HG03196 (cell line): ENCODE measurements at regions not wholly inside any gene's neighbourhood (a gene's known extent, or its start where the extent isn't known, plus 50 kb on each side); places are given as distances from the start of the nearest gene placed in this dataset.

Source experiments
- ATAC-seq: cut with Tn5 transposase; IDR thresholded peaks from one replicate; pipeline ENCODE4 v1.9.1; 2021; ENCODE audit not compliant: unreplicated experiment

GRCh38 chr9:2307480-2307879 is 292.3 kb downstream of the SMARCA2 start:
- no peak for ATAC-seq

DNA sequence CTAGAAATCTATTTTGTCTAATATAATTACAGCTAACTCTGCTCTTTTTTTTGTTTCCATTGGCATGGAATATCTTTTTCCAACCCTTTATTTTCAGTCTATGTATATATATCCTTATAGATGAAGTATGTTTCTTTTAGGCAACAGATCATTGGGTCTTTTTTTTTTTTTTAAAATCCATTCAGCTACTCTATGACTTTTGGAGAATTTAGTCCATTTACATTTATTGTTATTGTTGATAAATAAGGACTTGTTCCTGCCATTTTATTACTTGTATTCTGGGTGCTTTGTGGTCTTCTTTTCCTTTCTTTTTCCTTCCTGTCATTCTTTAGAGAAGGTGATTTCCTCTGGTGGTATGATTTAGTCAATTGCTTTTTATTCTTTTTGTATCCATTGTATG is 296.8 kb downstream of the SMARCA2 start:
- ATAC-seq = no peak

DNA sequence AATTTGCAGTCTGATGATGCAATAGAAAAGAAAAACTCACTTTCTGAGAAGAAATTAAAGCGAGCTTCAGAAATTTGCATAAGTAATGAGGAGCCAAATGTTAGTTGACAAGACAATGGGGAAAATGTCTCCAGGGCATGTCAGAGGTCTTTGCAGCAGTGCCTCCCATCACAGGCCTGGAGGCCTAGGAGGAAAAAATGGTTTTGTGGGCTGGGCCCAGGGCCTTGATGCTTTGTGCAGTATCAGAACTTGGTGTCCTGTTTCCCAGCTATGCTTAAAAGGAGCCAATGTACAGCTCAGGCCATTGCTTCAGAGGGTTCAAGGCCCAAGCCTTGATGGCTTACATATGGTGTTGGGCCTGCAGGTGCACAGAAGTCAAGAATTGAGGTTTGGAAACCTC is 298.4 kb downstream of the SMARCA2 start:
- no peak for ATAC-seq

GRCh38 chr9:2317591-2317990 is 302.4 kb downstream of the SMARCA2 start:
- ATAC-seq = no peak

GRCh38 chr9:2319421-2319820 is 302.2 kb upstream of the VLDLR start:
- ATAC-seq = no peak

- ATAC-seq = no peak
Measured at GRCh38 chr9:2320114-2320513, 301.5 kb upstream of the VLDLR start.

DNA sequence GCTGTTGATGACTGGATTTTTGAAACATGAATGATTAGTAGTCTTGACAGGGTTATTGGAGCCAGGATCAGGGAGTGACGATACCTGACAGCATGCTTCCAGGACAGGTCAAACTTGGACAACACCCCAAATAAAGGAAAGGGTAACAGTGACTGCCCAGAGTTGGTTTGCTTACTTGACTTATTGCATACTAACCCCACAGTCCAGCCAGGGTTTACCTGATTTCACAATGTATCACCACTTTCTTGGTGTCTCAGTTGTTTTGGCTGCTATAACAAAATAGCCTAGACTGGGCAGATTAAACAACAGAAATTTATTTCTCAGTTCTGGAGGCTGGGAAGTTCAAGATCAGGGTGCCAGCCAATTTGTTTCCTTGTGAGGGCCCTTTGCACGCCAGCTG is 301.0 kb upstream of the VLDLR start:
- no peak for ATAC-seq

DNA sequence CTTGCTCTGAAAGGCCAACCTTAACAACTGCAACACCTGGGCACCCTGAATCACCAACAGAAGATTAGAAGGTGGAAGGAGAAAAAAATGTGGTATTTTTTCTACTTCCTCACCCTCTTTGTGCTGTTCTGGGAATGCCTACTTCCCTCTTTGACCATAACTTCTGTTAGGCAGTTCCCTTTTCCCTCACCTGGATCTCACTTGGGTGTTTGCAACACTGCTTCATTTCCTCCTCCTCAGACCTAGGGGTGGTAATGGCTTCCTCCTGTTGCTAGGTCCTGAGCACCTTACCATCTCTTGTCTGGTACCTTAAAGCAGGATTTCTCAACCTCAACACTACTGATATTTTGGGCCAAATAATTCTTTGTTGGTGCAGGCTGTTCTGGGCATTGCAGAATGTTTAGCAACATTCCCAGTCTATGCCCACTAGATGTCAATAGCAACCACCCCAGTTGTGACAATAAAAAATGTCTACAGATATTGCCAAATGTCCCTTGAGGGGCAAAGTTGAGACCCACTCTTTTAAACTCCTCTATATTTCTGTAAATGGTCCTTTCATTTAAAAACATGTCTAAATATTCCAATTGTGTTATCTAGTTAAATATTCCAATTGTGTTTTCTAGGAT is 300.0 kb upstream of the VLDLR start:
- ATAC-seq = no peak

DNA sequence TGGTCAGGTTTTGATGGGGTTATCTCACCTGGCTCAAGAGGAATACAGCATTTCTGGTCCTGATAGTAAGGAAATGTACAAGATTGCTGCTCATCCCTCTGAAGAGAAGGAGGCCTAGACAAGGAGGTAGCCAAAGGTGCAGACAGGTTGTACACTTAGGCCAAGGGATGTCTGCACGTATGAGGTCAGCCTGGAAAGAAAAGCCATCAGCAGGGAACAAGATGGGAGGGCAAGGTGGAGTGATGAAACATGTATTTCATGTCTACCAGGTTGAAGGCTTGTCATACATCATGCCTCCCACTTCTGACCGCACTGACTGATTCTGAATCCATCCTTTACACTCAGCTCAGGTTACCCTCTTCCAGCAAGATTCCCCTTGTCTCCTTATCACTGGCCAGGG is 296.8 kb upstream of the VLDLR start:
- no peak for ATAC-seq

DNA sequence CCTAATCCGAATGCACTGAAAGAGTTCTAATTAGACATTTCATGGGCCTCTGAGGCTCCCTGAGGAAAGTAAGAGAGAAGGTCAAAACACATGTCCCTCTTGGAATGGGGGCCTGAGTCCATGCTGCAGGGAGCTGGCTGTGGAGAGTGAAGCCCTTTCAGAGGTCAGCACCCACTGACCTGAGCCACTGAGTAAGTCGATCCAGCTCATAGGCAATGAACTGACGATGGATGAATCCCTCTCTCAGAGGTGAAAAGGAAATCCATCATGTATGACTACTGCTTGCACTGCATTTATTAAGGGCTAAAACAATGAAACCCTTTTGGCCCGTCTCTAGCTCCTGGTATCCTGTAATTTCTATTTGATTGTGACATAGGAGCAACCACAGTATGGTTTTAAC is 288.9 kb upstream of the VLDLR start:
- no peak for ATAC-seq

GRCh38 chr9:2335260-2335659 is 286.3 kb upstream of the VLDLR start:
- no peak for ATAC-seq

- no peak for ATAC-seq
Measured at GRCh38 chr9:2336055-2336454, 285.5 kb upstream of the VLDLR start.

DNA sequence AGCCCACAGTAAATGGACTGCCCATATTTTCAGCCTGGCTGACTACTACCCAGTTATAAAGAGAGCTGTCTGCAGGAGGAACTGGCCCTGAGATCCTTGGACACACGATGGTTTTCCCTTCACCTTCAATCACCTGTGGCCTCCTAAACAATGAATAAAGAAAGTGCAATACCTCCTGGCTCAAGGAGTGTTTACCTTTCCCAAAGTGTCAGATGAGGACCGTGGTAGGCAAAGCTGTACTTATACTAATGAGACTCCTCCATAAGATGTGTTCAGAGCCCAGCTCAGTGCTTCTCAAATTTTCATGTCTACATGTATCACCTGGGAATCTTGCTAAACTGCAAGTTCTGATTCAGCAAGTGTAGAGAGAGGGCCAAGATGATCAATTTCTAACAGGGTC is 284.5 kb upstream of the VLDLR start:
- no peak for ATAC-seq

GRCh38 chr9:2337627-2338026 is 284.0 kb upstream of the VLDLR start:
- ATAC-seq = no peak

GRCh38 chr9:2338777-2339365 is 282.7 kb upstream of the VLDLR start:
- ATAC-seq = no peak

- ATAC-seq = no peak
Measured at GRCh38 chr9:2339416-2339815, 282.2 kb upstream of the VLDLR start.

DNA sequence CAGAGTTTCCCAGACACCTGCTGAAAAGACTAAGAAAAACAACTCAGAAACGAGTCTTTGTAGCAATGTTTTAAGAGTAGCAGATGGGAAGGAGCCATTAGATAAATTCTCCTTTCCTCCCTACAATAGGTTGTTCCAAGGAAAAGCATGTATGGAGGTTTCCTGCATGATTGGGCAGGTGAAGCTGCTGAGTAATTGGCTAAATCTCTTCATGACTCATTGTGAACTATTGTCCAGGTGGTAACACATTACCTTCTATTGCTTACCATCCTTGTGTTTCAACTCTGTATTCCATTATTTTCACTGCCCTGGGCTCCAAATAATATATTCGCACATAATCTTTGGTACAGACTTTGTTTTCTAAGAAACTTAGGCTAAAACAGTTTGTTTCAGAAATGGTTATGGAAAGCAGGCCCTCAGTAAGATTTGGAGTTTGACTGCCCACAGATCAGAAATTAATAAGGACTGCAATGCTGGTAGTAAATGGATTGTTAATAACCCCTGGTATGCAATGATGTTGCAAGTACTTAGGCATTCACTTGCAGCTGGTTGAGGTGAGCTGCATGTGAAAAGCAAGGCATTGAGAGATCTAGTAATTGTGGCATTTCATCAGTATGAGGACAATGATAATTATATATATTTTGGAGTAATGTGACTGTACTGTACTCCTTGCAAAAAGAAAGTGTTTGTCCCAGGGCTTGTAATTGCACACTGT is 281.4 kb upstream of the VLDLR start:
- ATAC-seq = no peak

GRCh38 chr9:2341126-2341525 is 280.5 kb upstream of the VLDLR start:
- ATAC-seq = no peak

- no peak for ATAC-seq
Measured at GRCh38 chr9:2341956-2342355, 279.6 kb upstream of the VLDLR start.

DNA sequence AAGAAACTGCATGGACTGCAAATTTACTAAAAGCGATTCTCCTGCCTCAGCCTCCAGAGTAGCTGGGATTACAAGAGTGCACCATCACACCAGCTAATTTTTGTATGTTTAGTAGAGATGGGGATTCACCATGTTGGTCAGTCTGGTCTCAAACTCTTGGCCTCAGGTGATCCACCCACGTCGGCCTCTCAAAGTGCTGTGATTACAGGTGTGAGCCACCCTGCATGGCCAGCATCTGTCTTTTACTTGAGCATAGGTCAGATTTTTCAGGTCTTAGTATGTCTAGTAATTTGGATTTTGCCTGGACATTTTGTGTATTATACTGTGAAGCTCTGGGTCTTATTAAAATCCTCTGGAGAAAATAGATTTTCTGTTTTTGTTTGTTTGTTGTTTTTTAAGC is 277.8 kb upstream of the VLDLR start:
- no peak for ATAC-seq

DNA sequence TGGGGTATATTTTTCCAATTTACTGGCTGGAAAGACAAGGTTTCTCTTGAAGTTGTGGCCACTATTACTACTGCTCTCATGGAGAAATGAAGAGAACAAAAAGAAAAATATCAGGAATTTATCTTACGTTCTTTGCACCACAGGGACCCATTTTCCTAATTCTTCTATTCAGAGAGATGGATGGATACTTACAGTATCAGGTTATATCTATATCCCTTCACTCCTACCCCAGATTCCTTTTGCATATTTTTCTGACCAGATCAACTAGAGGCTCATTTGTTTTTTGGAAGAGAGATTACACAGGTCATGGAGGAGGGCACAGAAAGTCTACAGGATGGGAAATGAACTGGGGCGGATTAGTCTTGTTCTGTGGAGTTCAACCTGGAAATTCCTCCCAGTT is 277.2 kb upstream of the VLDLR start:
- ATAC-seq = no peak

GRCh38 chr9:2345013-2345412 is 276.6 kb upstream of the VLDLR start:
- no peak for ATAC-seq
